ENCODE measurements at regions not wholly inside any gene's neighbourhood (a gene's known extent, or its start where the extent isn't known, plus 50 kb on each side); places are given as distances from the start of the nearest gene placed in this dataset.

GRCh38 chr5:144886668-144887067 is 716.0 kb downstream of the KCTD16 start:
- TF ChIP-seq ZFP3 (CRISPR knock-in tag; IDR thresholded peaks at IDR 0.05) = no peak
- TF ChIP-seq GLIS3 (CRISPR knock-in tag; IDR thresholded peaks at IDR 0.05) = no peak
- TF ChIP-seq BACH2 (CRISPR knock-in tag; IDR thresholded peaks at IDR 0.05; ENCODE audit: borderline replicate concordance) = no peak
- no peak for TF ChIP-seq SNAI2 (CRISPR knock-in tag; IDR thresholded peaks at IDR 0.05)
- TF ChIP-seq ISL1 (CRISPR knock-in tag; IDR thresholded peaks at IDR 0.05) = no peak
- TF ChIP-seq TSHZ2 (CRISPR knock-in tag; IDR thresholded peaks at IDR 0.05) = no peak
- TF ChIP-seq ZNF8 (CRISPR knock-in tag; IDR thresholded peaks at IDR 0.05) = no peak
- no peak for TF ChIP-seq ARNTL (CRISPR knock-in tag; IDR thresholded peaks at IDR 0.05; ENCODE audit: borderline replicate concordance, low read depth)
- TF ChIP-seq ESRRG (CRISPR knock-in tag; IDR thresholded peaks at IDR 0.05) = no peak
- no peak for TF ChIP-seq CSRNP3 (CRISPR knock-in tag; IDR thresholded peaks at IDR 0.05)
- TF ChIP-seq POU6F1 (CRISPR knock-in tag; IDR thresholded peaks at IDR 0.05; ENCODE audit: borderline replicate concordance, low read depth) = no peak
- TF ChIP-seq RARB (CRISPR knock-in tag; IDR thresholded peaks at IDR 0.05) = no peak
